ENCODE measurements at regions not wholly inside any gene's neighbourhood (a gene's known extent, or its start where the extent isn't known, plus 50 kb on each side); places are given as distances from the start of the nearest gene placed in this dataset.

- no peak for TF ChIP-seq CTCF (optimal IDR thresholded peaks at IDR 0.05 in 1 of 3, IDR thresholded peaks at IDR 0.05 in 1 of 3, conservative IDR thresholded peaks at IDR 0.05 in 1 of 3; ENCODE audit: extremely low read depth in 1 of 3, insufficient read depth in 2 of 3, low read length in 3 of 3)
- no peak for TF ChIP-seq EZH2 (IDR thresholded peaks at IDR 0.05; ENCODE audit: low read length)
These were observed 393.7 kb downstream of the PIK3C3 start for GRCh38 chr18:42348722-42349121.
